C4-2B (cell line): ENCODE measurements at regions not wholly inside any gene's neighbourhood (a gene's known extent, or its start where the extent isn't known, plus 50 kb on each side); places are given as distances from the start of the nearest gene placed in this dataset.

Experiments used
- H3K27ac ChIP-seq: fragments of 450-650 bp; 2 replicates; pipeline ENCODE4 v1.5.1; 2017
- CTCF ChIP-seq: fragments of 450-650 bp; conservative IDR thresholded peaks from 2 replicates; pipeline ENCODE4 v1.5.1; 2017; ENCODE audit warnings: mild to moderate bottlenecking
- ZFX ChIP-seq: fragments of 450-650 bp; IDR thresholded peaks from 2 replicates; pipeline ENCODE4 v1.6.1; 2017

GRCh38 chr9:1726993-1727759 is 288.0 kb upstream of the SMARCA2 start:
- TF ChIP-seq ZFX (no peak), CTCF (peak; percentile 50)
- no peak overlapping the region for H3K27ac ChIP-seq

- no peak overlapping the region for H3K27ac ChIP-seq
- TF ChIP-seq CTCF, result no peak
- no peak for TF ChIP-seq ZFX
These were observed 285.5 kb upstream of the SMARCA2 start for GRCh38 chr9:1729631-1730030.

GRCh38 chr9:1732670-1733069 is 282.5 kb upstream of the SMARCA2 start:
- no peak overlapping the region for H3K27ac ChIP-seq
- TF ChIP-seq CTCF (peak; percentile 77), ZFX (no peak)

GRCh38 chr9:1738511-1739100 is 276.5 kb upstream of the SMARCA2 start:
- no peak overlapping the region for H3K27ac ChIP-seq
- TF ChIP-seq ZFX (no peak), CTCF (no peak)

GRCh38 chr9:1743121-1743960 is 271.8 kb upstream of the SMARCA2 start:
- TF ChIP-seq CTCF, result no peak
- TF ChIP-seq ZFX, result no peak
- no peak overlapping the region for H3K27ac ChIP-seq

GRCh38 chr9:1745980-1746379 is 269.2 kb upstream of the SMARCA2 start:
- TF ChIP-seq ZFX (no peak), CTCF (no peak)

GRCh38 chr9:1747417-1747967 is 267.7 kb upstream of the SMARCA2 start:
- TF ChIP-seq CTCF (no peak), ZFX (no peak)
- H3K27ac ChIP-seq, result no peak overlapping the region

More at GRCh38 chr9:1745980-1746379, 269.2 kb upstream of the SMARCA2 start:
- no peak overlapping the region for H3K27ac ChIP-seq
